Astrocyte of the cerebellum (primary cell): ENCODE measurements at regions not wholly inside any gene's neighbourhood (a gene's known extent, or its start where the extent isn't known, plus 50 kb on each side); places are given as distances from the start of the nearest gene placed in this dataset.

Experiments used
- DNase-seq: peaks from one replicate; pipeline ENCODE4 v3.0.0-alpha.2; 2011; ENCODE audit warnings: low read depth
- H3K4me3 ChIP-seq: 2 replicates; pipeline ENCODE4 v1.5.1; 2011; ENCODE audit warnings: mild to moderate bottlenecking, low read depth, low read length, moderate library complexity
- in situ Hi-C: cut with HindIII; loops from 2 replicates; pipeline ENCODE4 v1.10.0; 2017; ENCODE audit warnings: low sequenced_read_pairs
- TF ChIP-seq, protein P1 (sequence below): IDR thresholded peaks from 2 replicates; pipeline ENCODE4 v1.5.1; 2012; ENCODE audit warnings: low read length, low read depth, moderate library complexity, mild to moderate bottlenecking; ENCODE audit errors: missing control alignments

DNA sequence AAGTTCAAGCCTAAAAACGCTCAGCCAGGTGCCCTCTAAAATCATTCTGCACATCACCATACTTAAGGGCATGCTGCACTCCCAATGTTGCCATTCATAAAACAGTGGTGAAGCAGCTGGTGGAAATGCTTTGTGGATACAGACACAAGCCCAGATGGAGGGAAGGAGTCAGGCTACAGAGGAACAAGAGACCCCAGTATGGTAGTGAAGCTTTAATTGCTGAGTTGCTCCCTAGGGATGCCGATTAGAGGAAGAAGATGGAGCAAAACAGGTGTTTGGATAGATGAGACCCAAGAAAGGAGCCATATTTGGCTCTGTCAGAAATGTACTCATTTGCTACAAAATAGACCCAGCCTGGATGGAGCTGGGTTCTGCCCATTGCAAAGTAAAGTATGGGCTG, 230.5 kb downstream of the NSG2 start:
- no peak overlapping the region for H3K4me3 ChIP-seq
- in situ Hi-C loops = no loop called here
- DNase-seq = no peak
- TF ChIP-seq, protein P1, sequence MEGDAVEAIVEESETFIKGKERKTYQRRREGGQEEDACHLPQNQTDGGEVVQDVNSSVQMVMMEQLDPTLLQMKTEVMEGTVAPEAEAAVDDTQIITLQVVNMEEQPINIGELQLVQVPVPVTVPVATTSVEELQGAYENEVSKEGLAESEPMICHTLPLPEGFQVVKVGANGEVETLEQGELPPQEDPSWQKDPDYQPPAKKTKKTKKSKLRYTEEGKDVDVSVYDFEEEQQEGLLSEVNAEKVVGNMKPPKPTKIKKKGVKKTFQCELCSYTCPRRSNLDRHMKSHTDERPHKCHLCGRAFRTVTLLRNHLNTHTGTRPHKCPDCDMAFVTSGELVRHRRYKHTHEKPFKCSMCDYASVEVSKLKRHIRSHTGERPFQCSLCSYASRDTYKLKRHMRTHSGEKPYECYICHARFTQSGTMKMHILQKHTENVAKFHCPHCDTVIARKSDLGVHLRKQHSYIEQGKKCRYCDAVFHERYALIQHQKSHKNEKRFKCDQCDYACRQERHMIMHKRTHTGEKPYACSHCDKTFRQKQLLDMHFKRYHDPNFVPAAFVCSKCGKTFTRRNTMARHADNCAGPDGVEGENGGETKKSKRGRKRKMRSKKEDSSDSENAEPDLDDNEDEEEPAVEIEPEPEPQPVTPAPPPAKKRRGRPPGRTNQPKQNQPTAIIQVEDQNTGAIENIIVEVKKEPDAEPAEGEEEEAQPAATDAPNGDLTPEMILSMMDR = no peak

DNA sequence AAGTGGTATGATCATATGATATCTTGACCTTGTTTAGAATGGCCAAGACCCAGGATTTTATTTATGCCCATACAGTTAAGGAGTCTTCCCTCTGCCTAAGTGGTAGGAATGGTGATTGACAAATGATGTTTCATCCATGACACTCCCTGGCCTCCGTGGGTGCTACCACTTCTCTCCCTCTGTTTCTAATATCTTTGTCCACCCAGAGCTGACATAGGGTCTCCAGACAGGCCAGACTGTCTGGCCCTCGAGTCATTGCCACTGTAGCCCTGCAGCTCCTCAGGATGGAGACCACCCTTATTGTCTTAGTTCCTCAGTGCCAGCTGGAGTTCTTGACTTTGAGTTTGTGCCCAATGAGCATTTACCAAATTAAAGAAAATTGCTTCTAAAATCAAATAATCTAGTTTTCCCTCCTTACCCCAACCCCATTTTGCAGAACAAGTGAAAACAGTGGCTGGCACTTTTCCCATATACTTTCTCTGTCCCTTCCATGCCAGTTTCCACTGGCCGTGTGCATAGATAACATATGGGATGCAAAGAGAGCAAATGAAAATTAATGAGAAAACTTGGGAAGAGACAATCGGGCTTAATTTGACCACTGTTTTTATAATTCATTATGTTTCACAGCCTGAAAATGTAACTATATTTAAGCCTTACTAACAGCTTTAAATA, 235.7 kb downstream of the NSG2 start:
- no peak for DNase-seq
- in situ Hi-C loops = no loop called here
- TF ChIP-seq, protein P1 = no peak

DNA sequence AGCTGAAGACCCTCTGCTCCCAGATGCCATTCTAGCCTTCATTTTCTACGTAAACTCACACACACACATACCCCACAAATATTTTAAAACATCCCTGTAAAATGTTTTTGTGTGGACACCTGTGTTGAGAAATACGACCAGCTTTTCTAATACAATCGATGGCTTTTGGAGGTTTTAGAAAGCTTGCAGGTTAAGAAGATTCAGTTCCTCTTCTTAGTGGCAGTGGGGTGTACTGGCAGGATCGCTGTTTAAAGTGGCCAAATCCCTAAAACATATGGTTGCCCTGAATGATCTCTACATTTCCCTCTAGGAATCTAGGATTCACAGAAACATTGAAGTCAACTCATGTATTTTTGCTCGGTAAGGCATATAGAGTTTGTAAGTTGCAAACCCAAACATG, 236.3 kb downstream of the NSG2 start:
- in situ Hi-C loops = no loop called here
- DNase-seq = no peak
- TF ChIP-seq, protein P1 = no peak
- no peak overlapping the region for H3K4me3 ChIP-seq

More for the DNA sequence above, 235.7 kb downstream of the NSG2 start:
- H3K4me3 ChIP-seq = no peak overlapping the region

DNA sequence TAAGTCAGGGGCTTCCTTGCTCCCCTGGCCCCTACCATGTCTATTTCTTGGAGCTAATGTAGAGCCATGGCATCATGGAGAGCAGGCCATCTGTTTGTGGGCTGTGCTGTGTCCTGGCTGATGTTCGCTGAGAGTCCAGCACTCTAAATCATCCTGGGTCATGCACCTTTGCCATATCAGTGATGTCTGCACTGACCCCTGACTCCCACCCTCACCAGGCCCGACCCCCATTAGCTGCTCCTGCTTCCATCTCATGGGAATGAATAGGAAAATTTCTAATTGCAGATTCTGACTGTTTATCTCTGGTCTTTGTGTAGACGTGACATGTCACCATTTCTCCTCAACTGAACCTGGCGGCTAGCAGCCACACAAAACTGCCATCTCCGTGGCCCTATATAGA, 236.9 kb downstream of the NSG2 start:
- TF ChIP-seq, protein P1 = no peak
- in situ Hi-C loops = no loop called here
- no peak for DNase-seq
- H3K4me3 ChIP-seq = no peak overlapping the region

DNA sequence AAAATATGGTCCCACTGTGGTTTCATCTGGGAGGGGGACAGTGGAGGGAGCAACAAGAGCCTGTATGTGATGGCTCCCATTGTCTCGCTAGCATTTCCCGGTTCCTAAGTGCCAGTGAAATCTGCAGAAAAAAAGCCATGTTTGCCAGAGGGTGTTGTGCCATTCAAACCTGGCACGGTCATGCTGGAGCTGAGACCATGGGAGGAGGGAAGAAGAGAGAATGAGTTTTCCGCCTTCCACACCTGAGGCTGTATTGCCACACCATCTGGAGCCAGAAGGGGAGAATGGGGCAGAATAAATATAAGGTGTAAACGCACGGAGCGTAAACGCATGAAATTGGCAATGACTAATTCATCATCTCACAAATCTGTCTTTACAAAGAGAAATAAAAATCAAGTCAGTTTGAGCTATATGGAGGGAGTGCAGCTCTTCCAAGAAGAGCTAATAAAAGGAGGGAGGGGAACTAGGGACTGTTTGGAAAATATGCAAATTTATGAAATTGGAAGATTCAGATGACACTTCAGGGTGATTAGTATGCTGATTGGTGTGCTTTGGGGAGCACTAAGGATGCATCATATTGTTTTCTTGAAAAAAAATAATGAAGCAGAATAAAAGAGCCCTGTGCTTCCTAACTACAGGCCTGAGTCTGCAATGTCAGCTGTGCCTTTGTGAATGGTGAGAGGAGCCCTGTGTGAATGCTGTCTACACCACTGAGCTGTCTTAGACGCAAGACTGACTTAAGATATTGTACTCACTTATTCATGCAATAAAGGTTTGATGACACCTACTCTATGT, 237.9 kb downstream of the NSG2 start:
- TF ChIP-seq, protein P1 = no peak
- in situ Hi-C loops = no loop called here
- no peak overlapping the region for H3K4me3 ChIP-seq

DNA sequence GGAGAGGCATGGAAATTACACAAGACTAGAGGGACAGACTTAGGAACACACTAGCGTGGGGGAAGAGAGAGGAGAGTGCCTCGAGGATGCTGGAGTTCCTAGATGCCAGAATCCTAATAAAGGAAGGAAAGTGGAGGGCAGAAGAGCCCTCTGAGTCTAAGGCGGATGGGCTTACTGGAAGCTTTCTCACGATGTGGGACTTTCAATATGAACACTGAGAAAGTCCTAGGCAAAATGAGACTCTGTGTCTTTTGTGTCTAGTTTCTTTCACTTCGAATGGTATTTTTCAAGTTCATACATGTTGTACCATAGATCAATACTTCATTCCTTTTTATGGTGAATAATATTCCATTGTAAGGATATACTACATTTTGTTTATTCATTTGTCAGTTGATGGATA, 239.4 kb downstream of the NSG2 start:
- no peak overlapping the region for H3K4me3 ChIP-seq
- DNase-seq = no peak
- in situ Hi-C loops = no loop called here
- TF ChIP-seq, protein P1 = no peak

More for the DNA sequence above, 237.9 kb downstream of the NSG2 start:
- no peak for DNase-seq
